H9 (cell line): ENCODE measurements at regions not wholly inside any gene's neighbourhood (a gene's known extent, or its start where the extent isn't known, plus 50 kb on each side); places are given as distances from the start of the nearest gene placed in this dataset.

Experiments used
- DNase-seq: peaks from one replicate; pipeline ENCODE4 v3.0.0-alpha.2; 2017
- H2AFZ ChIP-seq: one replicate; pipeline ENCODE4 v1.6.1; 2013; ENCODE audit warnings: mild to moderate bottlenecking, low read length, control low read depth, moderate library complexity
- H2AK5ac ChIP-seq: 2 replicates; pipeline ENCODE4 v1.6.1; 2013; ENCODE audit warnings: low read length, control low read depth, mixed read lengths; ENCODE audit not compliant: insufficient read length
- H2BK120ac ChIP-seq: one replicate; pipeline ENCODE4 v1.6.1; 2013; ENCODE audit warnings: low read depth, mild to moderate bottlenecking, low read length, control low read depth, inconsistent platforms; ENCODE audit not compliant: poor library complexity, severe bottlenecking
- H2BK12ac ChIP-seq: 2 replicates; pipeline ENCODE4 v1.6.1; 2013; ENCODE audit warnings: low read length, control low read depth, mixed read lengths, low read depth; ENCODE audit not compliant: insufficient read length
- H2BK15ac ChIP-seq: 2 replicates; pipeline ENCODE4 v1.6.1; 2013; ENCODE audit warnings: low read depth, low read length, control low read depth
- H2BK20ac ChIP-seq: one replicate; pipeline ENCODE4 v1.6.1; 2013; ENCODE audit warnings: low read depth, mild to moderate bottlenecking, low read length, control low read depth, inconsistent platforms; ENCODE audit not compliant: poor library complexity, severe bottlenecking
- H2BK5ac ChIP-seq: 2 replicates; pipeline ENCODE4 v1.6.1; 2013; ENCODE audit warnings: low read length, control low read depth, mixed read lengths; ENCODE audit not compliant: insufficient read length
- H3K14ac ChIP-seq: 2 replicates; pipeline ENCODE4 v1.6.1; 2013; ENCODE audit warnings: low read length, control low read depth; ENCODE audit not compliant: insufficient read depth
- H3K18ac ChIP-seq: 2 replicates; pipeline ENCODE4 v1.6.1; 2013; ENCODE audit warnings: low read depth, mild to moderate bottlenecking, mixed read lengths, low read length, control low read depth; ENCODE audit not compliant: insufficient read length
- H3K23ac ChIP-seq: 2 replicates; pipeline ENCODE4 v1.6.1; 2013; ENCODE audit warnings: low read length, control low read depth, mixed read lengths, low read depth; ENCODE audit not compliant: insufficient read length
- H3K23me2 ChIP-seq: 2 replicates; pipeline ENCODE4 v1.6.1; 2013; ENCODE audit warnings: low read depth, mild to moderate bottlenecking, mixed read lengths, low read length, control low read depth; ENCODE audit not compliant: insufficient read length, poor library complexity, severe bottlenecking
- H3K27ac ChIP-seq: 2 replicates; pipeline ENCODE4 v1.5.1; 2013; ENCODE audit warnings: low read length, control low read depth, mixed read lengths, low read depth; ENCODE audit not compliant: insufficient read length
- H3K27me3 ChIP-seq: 2 replicates; pipeline ENCODE4 v1.6.1; 2013; ENCODE audit warnings: low read length, control low read depth, inconsistent platforms; ENCODE audit not compliant: insufficient read depth
- H3K4ac ChIP-seq: 2 replicates; pipeline ENCODE4 v1.6.1; 2013; ENCODE audit warnings: low read depth, mild to moderate bottlenecking, control low read depth, inconsistent platforms, low read length, moderate library complexity
- H3K4me1 ChIP-seq: 2 replicates; pipeline ENCODE4 v1.6.1; 2013; ENCODE audit warnings: low read length, control low read depth, inconsistent platforms; ENCODE audit not compliant: insufficient read depth
- H3K4me2 ChIP-seq: 2 replicates; pipeline ENCODE4 v1.6.1; 2013; ENCODE audit warnings: low read length, control low read depth, mixed read lengths; ENCODE audit not compliant: insufficient read length, insufficient read depth
- H3K56ac ChIP-seq: 2 replicates; pipeline ENCODE4 v1.6.1; 2013; ENCODE audit warnings: low read depth, mild to moderate bottlenecking, mixed read lengths, low read length, control low read depth; ENCODE audit not compliant: insufficient read length
- H3K79me1 ChIP-seq: 2 replicates; pipeline ENCODE4 v1.6.1; 2013; ENCODE audit warnings: low read depth, mild to moderate bottlenecking, moderate library complexity, low read length, control low read depth, inconsistent platforms; ENCODE audit not compliant: insufficient read depth, poor library complexity, severe bottlenecking
- H3K79me2 ChIP-seq: 2 replicates; pipeline ENCODE4 v1.6.1; 2013; ENCODE audit warnings: low read length, control low read depth, inconsistent platforms; ENCODE audit not compliant: insufficient read depth
- H3K9ac ChIP-seq: 2 replicates; pipeline ENCODE4 v1.6.1; 2013; ENCODE audit warnings: low read length, control low read depth, mixed read lengths; ENCODE audit not compliant: insufficient read length; ENCODE audit errors: extremely low read depth
- H3K9me3 ChIP-seq: one replicate; pipeline ENCODE4 v1.6.1; 2013; ENCODE audit warnings: low read depth, low read length, inconsistent platforms; ENCODE audit not compliant: control insufficient read depth
- H3T11ph ChIP-seq: one replicate; pipeline ENCODE4 v1.6.1; 2013; ENCODE audit warnings: mild to moderate bottlenecking, low read length, control low read depth, inconsistent platforms
- H4K20me1 ChIP-seq: one replicate; pipeline ENCODE4 v1.6.1; 2013; ENCODE audit not compliant: control insufficient read depth, insufficient read length, insufficient read depth
- H4K5ac ChIP-seq: 2 replicates; pipeline ENCODE4 v1.6.1; 2013; ENCODE audit warnings: low read depth, mild to moderate bottlenecking, mixed read lengths, low read length, control low read depth; ENCODE audit not compliant: insufficient read length
- H4K8ac ChIP-seq: replicated peaks from 2 replicates; pipeline ENCODE4 v1.6.1; 2013; ENCODE audit warnings: low read length, control low read depth, mixed read lengths, low read depth; ENCODE audit not compliant: insufficient read length
- H4K91ac ChIP-seq: 2 replicates; pipeline ENCODE4 v1.6.1; 2013; ENCODE audit warnings: low read depth, mild to moderate bottlenecking, moderate library complexity, mixed read lengths, low read length, control low read depth; ENCODE audit not compliant: insufficient read length
- H3K27ac Mint-ChIP-seq, 3 experiments: 2 replicates in 2 of 3; 3 replicates in 1 of 3; pipeline ENCODE4 v1.8.0; 2020 to 2021; ENCODE audit warnings: mixed read lengths in 3 of 3, mild to moderate bottlenecking in 1 of 3, moderate library complexity in 1 of 3
- H3K27me3 Mint-ChIP-seq: 2 replicates; pipeline ENCODE4 v1.8.0; 2021; ENCODE audit warnings: low read depth, mild to moderate bottlenecking, moderate library complexity, mixed read lengths
- H3K36me3 Mint-ChIP-seq, 3 experiments: 2 replicates in 2 of 3; 3 replicates in 1 of 3; pipeline ENCODE4 v1.8.0; 2020 to 2021; ENCODE audit warnings: low read depth in 3 of 3, mixed read lengths in 3 of 3; ENCODE audit not compliant: insufficient read depth in 1 of 3
- H3K4me1 Mint-ChIP-seq, 2 experiments: 2 replicates each; pipeline ENCODE4 v1.8.0; 2020; ENCODE audit warnings: mixed read lengths in 2 of 2
- H3K4me3 Mint-ChIP-seq, 2 experiments: 2 replicates in 1 of 2; 3 replicates in 1 of 2; pipeline ENCODE4 v1.8.0; 2020 to 2021; ENCODE audit warnings: mild to moderate bottlenecking in 2 of 2, mixed read lengths in 2 of 2, moderate library complexity in 1 of 2
- H3K9me3 Mint-ChIP-seq, 2 experiments: 2 replicates in 1 of 2; 3 replicates in 1 of 2; pipeline ENCODE4 v1.8.0; 2020; ENCODE audit warnings: mild to moderate bottlenecking in 2 of 2, mixed read lengths in 2 of 2, moderate library complexity in 1 of 2
- CTCF ChIP-seq: fragments of 200-600 bp; sonication (generic); conservative IDR thresholded peaks from 3 replicates; pipeline ENCODE4 v1.8.0; 2021; ENCODE audit warnings: antibody characterized with exemption, mild to moderate bottlenecking
- WGBS: extraction: QIAGEN DNeasy Blood & Tissue Kit; methylation state at CpG from one replicate; pipeline ENCODE4 v1.1.7; 2013; ENCODE audit warnings: missing lambda C conversion rate, low lambda C conversion rate, mixed read lengths; ENCODE audit not compliant: insufficient read length; ENCODE audit errors: extremely low coverage; 5-methylcytosine and 5-hydroxymethylcytosine counted together

- Mint-ChIP-seq H3K27ac (no peak overlapping the region), H3K36me3 (peaks cover 5 to 17% (median 6%) of the 10 kb centered on the region in 3 experiments; a peak in 4 of 7 replicates), H3K4me1 (peaks cover 0 to 6% of the 10 kb centered on the region in 2 experiments; a peak in 2 of 4 replicates), H3K4me3 (no peak overlapping the region), H3K9me3 (peaks cover 31 to 36% of the 10 kb centered on the region in 2 experiments), H3K27me3 (no peaks in the 10 kb centered on the region)
- H2BK20ac ChIP-seq: no peak overlapping the region
- H3K56ac ChIP-seq: no peak overlapping the region
- no peak for DNase-seq
- H3T11ph ChIP-seq: no peak overlapping the region
- no peak overlapping the region for H3K14ac ChIP-seq
- H2AFZ ChIP-seq: no peak overlapping the region
- no peak overlapping the region for H2BK12ac ChIP-seq
- H3K27ac ChIP-seq: no peak overlapping the region
- H4K20me1 ChIP-seq: no peaks in the 10 kb centered on the region
- H4K91ac ChIP-seq: no peak overlapping the region
- no peaks in the 10 kb centered on the region for H3K79me1 ChIP-seq
- H4K8ac ChIP-seq: no peak overlapping the region
- TF ChIP-seq CTCF: peak; percentile 75
- H3K4ac ChIP-seq: no peak overlapping the region
- no peak overlapping the region for H2AK5ac ChIP-seq
- H3K4me1 ChIP-seq: no peaks in the 10 kb centered on the region
- no peaks in the 10 kb centered on the region for H3K79me2 ChIP-seq
- no peaks in the 10 kb centered on the region for H3K9me3 ChIP-seq
- no CpG with 5 or more reads among the region's 3 CpGs for WGBS
- no peaks in the 10 kb centered on the region for H3K23me2 ChIP-seq
- H3K23ac ChIP-seq: no peak overlapping the region
- H2BK15ac ChIP-seq: no peak overlapping the region
- H3K27me3 ChIP-seq: no peaks in the 10 kb centered on the region
- H3K9ac ChIP-seq: no peak overlapping the region
- H2BK5ac ChIP-seq: no peak overlapping the region
- no peak overlapping the region for H3K4me2 ChIP-seq
- no peak overlapping the region for H2BK120ac ChIP-seq
- no peak overlapping the region for H4K5ac ChIP-seq
- no peak overlapping the region for H3K18ac ChIP-seq
Measured at GRCh38 chr7:50229964-50230363, 74.6 kb upstream of the IKZF1 start.
